GM21723 (cell line): ENCODE measurements at regions not wholly inside any gene's neighbourhood (a gene's known extent, or its start where the extent isn't known, plus 50 kb on each side); places are given as distances from the start of the nearest gene placed in this dataset.

Source experiments
- ATAC-seq: cut with Tn5 transposase; IDR thresholded peaks from one replicate; pipeline ENCODE4 v1.9.1; 2021; ENCODE audit warnings: mild to moderate bottlenecking, moderate library complexity; ENCODE audit not compliant: unreplicated experiment

DNA sequence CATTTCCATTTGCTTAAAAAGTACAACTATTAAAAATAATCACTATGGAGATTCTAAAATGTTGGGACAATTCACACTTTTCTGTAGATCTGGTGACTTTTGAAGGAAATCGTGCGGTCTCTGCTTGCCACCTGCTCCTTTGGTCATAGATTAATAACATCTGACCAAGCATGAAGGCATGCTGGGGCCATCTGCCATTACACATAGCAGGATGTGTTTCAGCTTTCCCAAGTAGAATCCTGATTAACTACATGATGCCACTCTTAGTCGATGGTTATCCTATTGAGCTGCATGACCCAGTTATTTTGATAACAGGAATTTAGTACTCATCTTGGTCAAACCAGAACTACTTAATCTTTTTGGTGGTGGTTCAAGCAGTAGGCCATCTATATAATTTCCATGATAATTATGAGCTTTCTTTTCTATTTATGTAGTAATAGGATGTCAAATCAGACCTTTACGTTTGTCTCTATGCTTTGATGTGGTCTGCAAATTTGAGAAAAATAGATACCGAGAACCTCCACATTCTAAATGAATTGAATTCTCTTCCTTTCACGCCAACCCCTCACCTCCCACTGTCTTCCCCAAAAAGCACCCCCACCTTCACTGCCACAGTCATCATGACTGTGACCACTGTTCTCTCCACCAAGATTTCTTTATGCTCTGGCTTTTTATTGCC, 158.1 kb downstream of the DIPK2A start:
- no peak for ATAC-seq

DNA sequence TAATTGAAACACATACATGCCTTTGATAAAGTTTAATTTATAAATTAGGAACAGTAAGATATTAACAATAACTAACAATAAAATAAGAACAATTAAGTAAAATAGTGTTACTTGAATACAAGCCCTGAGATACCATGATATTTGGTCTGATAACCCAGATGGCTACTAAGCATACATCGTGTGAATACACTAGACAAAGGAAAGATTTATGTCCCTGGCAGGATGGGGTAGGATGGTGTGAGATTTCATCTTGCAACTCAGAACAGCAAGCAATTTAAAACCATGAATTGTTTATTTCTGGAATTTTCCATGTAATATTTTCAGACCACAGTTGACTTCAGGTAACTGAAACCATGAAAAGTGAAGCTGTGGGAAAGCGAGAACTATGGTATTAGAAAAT, 169.5 kb downstream of the DIPK2A start:
- ATAC-seq = no peak

GRCh38 chr3:144141496-144141895, 169.9 kb downstream of the DIPK2A start:
- no peak for ATAC-seq

DNA sequence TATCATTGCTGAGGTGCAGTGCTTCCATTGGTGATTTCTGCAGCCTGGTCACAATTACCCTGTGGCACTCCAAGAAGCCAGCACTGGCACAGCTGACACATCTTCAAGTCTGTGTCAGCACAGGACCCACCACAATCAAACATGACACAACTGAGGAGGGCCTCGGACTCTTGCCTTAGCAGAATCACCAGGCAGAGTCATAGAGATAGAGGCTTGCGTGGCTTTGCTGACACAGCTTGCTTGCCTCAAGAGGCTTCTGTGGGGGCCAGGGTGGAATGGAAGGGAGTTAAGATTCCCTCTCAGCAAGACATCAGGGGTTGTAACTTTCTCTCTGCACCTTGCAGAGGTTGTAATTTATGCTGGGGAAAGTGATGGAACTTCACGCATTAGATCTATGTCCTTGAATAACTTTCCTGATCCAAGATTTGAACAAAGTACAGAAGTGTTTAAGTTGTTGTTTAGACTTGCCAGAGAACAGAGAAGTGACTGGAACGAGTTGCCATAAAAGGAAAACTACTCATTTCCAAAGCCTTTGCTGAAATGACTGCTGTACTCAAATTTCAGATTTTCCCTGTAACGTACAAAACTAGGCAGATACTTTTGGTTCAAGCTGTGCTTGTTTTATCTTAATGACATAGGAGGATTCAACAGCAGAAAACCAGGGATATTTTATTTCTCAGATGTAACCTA, 170.7 kb downstream of the DIPK2A start:
- no peak for ATAC-seq

- no peak for ATAC-seq
Measured at GRCh38 chr3:144148356-144148755, 176.7 kb downstream of the DIPK2A start.

DNA sequence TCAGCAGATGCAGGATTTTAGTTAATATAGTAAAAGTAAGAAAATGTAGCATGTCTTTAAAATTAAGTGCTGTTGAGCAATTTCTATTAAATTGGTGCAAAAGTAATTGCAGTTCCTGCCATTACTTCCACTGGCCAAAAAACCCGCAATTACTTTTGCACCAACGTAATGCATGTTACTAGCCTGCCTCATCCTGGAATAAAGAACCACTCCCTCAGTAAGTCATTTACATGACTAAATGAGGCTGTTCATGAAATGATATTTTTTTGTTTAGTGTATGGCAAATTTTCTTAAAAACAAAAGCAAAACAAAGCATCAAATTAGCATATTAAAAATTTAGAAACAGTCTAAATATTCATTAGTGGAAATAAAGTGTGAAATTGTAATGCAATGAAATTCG, 180.4 kb downstream of the DIPK2A start:
- no peak for ATAC-seq

- no peak for ATAC-seq
Measured at GRCh38 chr3:144160627-144161026, 189.0 kb downstream of the DIPK2A start.

- no peak for ATAC-seq
Measured at GRCh38 chr3:144162042-144162441, 190.4 kb downstream of the DIPK2A start.

DNA sequence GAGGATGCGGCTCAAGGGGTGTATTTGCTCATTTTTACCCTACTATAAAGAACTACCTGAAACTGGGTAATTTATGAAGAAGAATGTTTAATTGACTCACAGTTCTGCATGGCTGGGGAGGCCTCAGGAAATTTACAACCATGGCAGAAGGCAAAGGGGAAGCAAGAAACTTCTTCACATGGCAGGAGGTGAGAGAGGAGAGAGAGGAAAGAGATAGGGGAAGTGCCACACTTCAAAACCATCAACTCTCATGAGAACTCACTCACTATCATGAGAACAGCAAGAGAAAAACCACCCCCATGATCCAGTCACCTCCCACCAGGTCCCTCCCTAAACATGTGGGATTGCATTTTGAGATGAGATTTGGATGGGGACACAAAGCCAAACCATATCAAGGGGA, 192.7 kb downstream of the DIPK2A start:
- no peak for ATAC-seq

DNA sequence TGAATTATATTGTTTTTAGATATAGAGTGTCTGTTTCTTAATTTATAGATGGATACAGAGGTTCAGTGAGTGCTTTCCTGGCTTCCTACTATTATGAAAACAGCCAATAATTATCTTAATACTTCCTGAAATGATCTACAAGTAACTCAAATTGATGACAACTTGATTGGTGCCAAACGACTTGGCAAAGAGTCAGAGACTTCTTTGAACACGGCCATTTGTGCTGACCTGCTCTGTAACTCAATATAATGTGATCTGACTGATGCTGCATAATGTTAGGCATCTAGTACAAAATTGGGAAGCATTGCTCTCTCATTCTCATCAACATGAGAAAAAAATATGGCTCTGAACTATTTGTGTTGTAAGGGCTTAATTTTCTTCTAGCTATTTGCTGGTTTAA, 193.9 kb downstream of the DIPK2A start:
- ATAC-seq = no peak

DNA sequence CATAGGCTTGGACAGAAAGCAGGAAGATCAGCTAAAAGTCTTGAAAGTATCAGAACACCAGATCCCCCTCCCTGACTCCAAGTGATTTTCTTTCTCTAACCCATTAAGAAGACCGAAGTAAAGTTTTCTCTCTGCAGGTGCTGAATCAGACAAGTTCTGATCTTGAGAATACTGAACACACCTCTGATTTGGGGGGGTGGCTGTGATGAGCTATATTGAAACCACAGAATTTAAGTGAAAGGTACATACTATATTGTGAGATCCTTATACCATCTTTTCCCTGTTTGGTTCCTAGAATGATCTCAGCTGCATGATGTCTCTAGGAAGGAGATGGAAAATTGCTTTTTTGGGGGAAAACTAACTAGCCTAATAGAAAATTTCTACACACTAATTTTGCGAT, 196.0 kb downstream of the DIPK2A start:
- ATAC-seq = no peak

DNA sequence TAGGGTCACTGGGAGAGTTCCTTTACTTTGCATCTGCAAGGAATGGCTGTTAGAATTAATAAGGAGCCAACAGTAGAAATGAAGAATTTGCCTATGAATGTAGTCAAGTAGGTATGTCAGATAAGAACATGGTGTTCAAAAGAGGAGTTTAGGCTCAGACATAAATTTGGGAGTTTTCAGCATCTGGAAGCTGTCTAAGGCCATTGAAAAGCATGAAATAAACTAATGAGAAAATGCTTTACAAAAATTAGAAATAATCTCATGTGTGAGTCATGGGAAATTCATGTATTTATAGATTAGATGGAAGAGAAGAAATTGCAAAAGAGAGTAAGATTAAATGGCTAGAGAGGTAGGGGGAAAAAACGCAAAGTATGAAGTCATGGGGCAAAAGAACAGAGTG, 201.9 kb downstream of the DIPK2A start:
- no peak for ATAC-seq

DNA sequence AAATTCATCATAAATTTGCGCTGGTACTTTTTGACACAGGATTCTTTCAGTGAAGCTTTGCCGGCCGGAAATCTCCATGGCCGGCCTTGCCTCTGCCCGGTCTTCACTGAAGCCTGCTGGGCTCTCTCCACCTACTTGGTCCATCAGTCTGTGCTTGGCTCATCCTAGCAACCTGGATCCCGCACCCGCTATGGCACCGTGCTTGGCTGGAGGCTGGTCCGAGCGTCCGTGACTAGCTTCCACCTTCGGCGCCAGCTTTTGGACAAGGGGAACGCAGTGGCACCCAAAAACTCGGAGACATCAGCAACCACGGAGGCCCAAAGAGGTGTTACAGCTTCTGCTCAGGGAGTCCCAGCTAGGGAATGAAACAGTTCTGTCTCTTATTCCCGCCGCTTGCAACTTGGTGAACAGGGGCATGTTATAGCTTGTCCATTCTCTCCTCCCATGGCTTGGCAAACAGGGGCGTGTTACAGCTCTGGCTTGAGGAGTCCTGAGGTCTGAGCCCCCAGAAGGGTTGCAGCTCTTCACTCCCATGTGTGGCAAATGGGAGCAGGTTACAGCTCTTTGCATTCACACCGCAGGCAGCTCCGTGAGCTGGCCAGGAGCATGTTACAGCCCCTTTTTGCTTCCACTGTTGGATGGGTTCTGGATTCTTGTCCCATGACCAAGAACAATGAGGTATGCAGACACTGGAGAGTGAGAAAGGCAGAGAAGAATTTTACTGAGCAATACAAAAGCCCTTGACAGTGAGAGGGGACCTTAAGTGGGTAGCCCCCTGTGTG, 204.2 kb downstream of the DIPK2A start:
- ATAC-seq = no peak

- ATAC-seq = no peak
Measured at GRCh38 chr3:144177649-144178048, 206.0 kb downstream of the DIPK2A start.

- ATAC-seq = no peak
Measured at GRCh38 chr3:144178607-144179006, 207.0 kb downstream of the DIPK2A start.

- no peak for ATAC-seq
Measured at GRCh38 chr3:144181062-144181461, 209.4 kb downstream of the DIPK2A start.

DNA sequence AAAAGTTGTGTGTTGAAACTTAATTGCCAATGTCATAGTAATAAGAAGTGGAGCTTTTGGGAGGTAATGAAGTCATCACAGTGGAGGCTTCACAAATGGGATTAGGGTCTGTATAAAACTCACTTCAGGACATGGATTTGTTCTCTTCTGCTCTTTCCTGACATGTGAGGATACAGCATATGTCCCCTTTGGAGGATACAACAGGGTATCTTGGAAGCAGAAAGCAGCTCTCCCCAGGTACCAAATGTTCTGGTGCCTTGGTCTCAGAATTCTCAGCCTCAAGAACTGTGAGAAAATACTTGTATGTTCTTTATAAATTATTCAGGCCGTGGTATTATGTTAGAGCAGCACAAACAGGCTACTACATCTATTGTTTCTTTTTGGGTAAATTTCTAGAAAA, 210.9 kb downstream of the DIPK2A start:
- no peak for ATAC-seq

- ATAC-seq = no peak
Measured at GRCh38 chr3:144185276-144185675, 213.7 kb downstream of the DIPK2A start.

DNA sequence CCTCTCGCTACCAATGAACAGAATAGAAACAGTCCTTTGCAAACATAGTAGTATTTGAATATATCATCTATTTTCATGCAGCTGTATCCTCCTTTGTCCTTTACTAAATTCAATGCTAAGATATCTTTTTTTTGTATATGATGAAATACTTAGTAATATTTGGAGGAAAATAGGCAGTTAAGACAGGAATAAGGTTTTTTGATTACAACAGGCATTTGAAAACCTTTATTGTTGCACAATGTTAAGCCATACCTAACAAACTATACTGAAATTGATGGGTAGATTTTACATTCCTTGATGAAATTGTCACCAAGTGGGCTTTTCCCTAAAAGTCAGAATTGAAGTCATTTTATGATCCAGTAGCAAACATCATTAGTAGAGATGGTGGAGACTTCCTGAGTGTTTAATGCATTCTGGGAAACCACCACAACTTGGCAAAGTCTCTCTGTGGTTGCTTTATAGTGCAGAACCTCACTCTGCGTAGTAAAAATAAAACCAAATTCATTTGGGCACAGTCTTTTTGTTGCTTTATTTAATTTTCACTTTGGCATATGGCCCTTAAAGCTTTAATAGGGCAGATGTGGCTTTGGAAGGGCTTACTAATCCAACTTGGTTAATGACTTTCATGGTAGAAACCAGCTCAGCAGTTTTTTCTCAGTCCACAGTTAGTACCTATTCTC, 216.0 kb downstream of the DIPK2A start:
- no peak for ATAC-seq

- no peak for ATAC-seq
Measured at GRCh38 chr3:144189044-144189443, 217.4 kb downstream of the DIPK2A start.

DNA sequence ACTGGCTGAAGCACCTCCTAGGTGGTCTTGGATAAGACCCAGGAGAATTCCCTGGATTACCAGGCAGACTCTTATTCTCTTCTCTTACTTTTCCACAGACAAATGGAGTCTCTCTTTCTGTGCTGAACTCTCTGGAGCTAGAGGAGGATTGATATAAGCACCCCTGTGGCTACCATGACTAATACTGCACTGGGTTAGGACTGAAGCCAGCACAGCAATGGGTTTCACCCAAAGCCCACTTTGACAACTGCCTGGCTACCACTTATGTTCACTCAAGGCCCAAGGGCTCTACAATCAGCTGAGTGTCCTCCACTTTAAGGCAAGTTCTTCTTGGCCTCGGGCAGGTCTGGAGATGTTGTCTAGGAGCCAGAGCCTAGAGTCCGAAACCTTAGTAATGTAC, 225.5 kb downstream of the DIPK2A start:
- ATAC-seq = no peak
